SK-N-SH (cell line): ENCODE measurements at regions not wholly inside any gene's neighbourhood (a gene's known extent, or its start where the extent isn't known, plus 50 kb on each side); places are given as distances from the start of the nearest gene placed in this dataset.

Source experiments
- CTCF ChIA-PET: fragments of 300-600, 350-600 bp; formaldehyde crosslinking; extraction: SDS; loops from one replicate; lab custom pipeline; 2021; lab: Yijun Ruan, JAX
- POLR2A ChIA-PET: fragments of 350-600 bp; sonication (Branson Sonifier 250); formaldehyde crosslinking; extraction: SDS; loops from one replicate; lab custom pipeline; 2020; ENCODE audit warnings: antibody characterized with exemption, inconsistent platforms; lab: Yijun Ruan, JAX
- DNase-seq: peaks from one replicate; pipeline ENCODE4 v3.0.0; 2012
- H2AFZ ChIP-seq: fragments of 200-600 bp; sonication (generic); 2 replicates; pipeline ENCODE4 v1.8.1; 2016; ENCODE audit warnings: antibody characterized with exemption, mild to moderate bottlenecking, low read depth
- H3F3A ChIP-seq: fragments of 200-600 bp; sonication (generic); replicated peaks from 2 replicates; pipeline ENCODE3; 2016; ENCODE audit warnings: antibody characterized with exemption, mild to moderate bottlenecking; ENCODE audit not compliant: insufficient read depth
- H3K27ac ChIP-seq, 2 experiments: fragments of 200-500 bp in 1 of 2; fragments of 200-600 bp in 1 of 2; sonication (Bioruptor generic) in 1 of 2; sonication (generic), shearing (Covaris generic) in 1 of 2; 2 replicates each; pipeline versions ENCODE4 v1.5.1 to v1.6.1; 2014 to 2016; ENCODE audit warnings: low read depth in 2 of 2, inconsistent platforms in 1 of 2, low read length in 1 of 2, mild to moderate bottlenecking in 1 of 2, mixed read lengths in 1 of 2
- H3K27me3 ChIP-seq: fragments of 200-600 bp; sonication (generic), shearing (Covaris generic); 2 replicates; pipeline ENCODE4 v1.6.1; 2016; ENCODE audit warnings: mixed run types; ENCODE audit not compliant: insufficient read depth
- H3K36me3 ChIP-seq, 2 experiments: fragments of 200-500 bp in 1 of 2; fragments of 200-600 bp in 1 of 2; sonication (Bioruptor generic) in 1 of 2; sonication (generic) in 1 of 2; replicated peaks in 1 of 2; 2 replicates each; pipeline versions ENCODE3 to v1.5.1; 2014 to 2016; ENCODE audit warnings: low read length in 1 of 2, mild to moderate bottlenecking in 1 of 2; ENCODE audit not compliant: insufficient read depth in 2 of 2, control insufficient read depth in 1 of 2
- H3K4me1 ChIP-seq, 2 experiments: fragments of 200-500 bp in 1 of 2; fragments of 200-600 bp in 1 of 2; sonication (Bioruptor generic) in 1 of 2; sonication (generic), shearing (Covaris generic) in 1 of 2; 2 replicates each; pipeline versions ENCODE4 v1.5.1 to v1.6.1; 2014 to 2016; ENCODE audit warnings: low read depth in 1 of 2, low read length in 1 of 2, mixed run types in 1 of 2; ENCODE audit not compliant: insufficient read depth in 2 of 2, control insufficient read depth in 1 of 2
- H3K4me2 ChIP-seq: fragments of 200-600 bp; sonication (generic), shearing (Covaris generic); 2 replicates; pipeline ENCODE4 v1.6.1; 2017; ENCODE audit warnings: mixed run types
- H3K4me3 ChIP-seq, 2 experiments: fragments of 200-500 bp in 1 of 2; fragments of 200-600 bp in 1 of 2; sonication (Bioruptor generic) in 1 of 2; sonication (generic), shearing (Covaris generic) in 1 of 2; 2 replicates each; pipeline versions ENCODE4 v1.5.1 to v1.8.1; 2014 to 2016; ENCODE audit warnings: low read depth in 2 of 2, inconsistent platforms in 1 of 2, low read length in 1 of 2, mild to moderate bottlenecking in 1 of 2, mixed read lengths in 1 of 2, moderate library complexity in 1 of 2
- H3K79me2 ChIP-seq: fragments of 200-600 bp; sonication (generic); 2 replicates; pipeline ENCODE4 v1.8.1; 2017; ENCODE audit warnings: mild to moderate bottlenecking; ENCODE audit not compliant: insufficient read depth
- H3K9ac ChIP-seq: fragments of 200-600 bp; sonication (generic); 2 replicates; pipeline ENCODE4 v1.6.1; 2017; ENCODE audit warnings: mixed run types
- H3K9me2 ChIP-seq: fragments of 200-600 bp; sonication (generic); 2 replicates; pipeline ENCODE4 v1.6.1; 2017; ENCODE audit warnings: mixed run types
- H3K9me3 ChIP-seq: fragments of 200-600 bp; sonication (generic); 2 replicates; pipeline ENCODE4 v1.6.1; 2017; ENCODE audit warnings: mixed run types, mild to moderate bottlenecking, moderate library complexity
- H4K20me1 ChIP-seq: fragments of 200-600 bp; sonication (generic); 2 replicates; pipeline ENCODE4 v1.6.1; 2017; ENCODE audit warnings: mild to moderate bottlenecking, mixed run types; ENCODE audit not compliant: insufficient read depth
- ELF1 ChIP-seq: IDR thresholded peaks from 2 replicates; pipeline ENCODE4 v1.4.0; 2012
- EP300 ChIP-seq, 2 experiments: IDR thresholded peaks; 2 replicates each; pipeline versions ENCODE4 v1.4.0 to v1.6.1; 2012; ENCODE audit warnings: borderline replicate concordance in 1 of 2, low read depth in 1 of 2, low read length in 1 of 2
- GABPA ChIP-seq: IDR thresholded peaks from 2 replicates; pipeline ENCODE4 v1.4.0; 2012; ENCODE audit warnings: low read depth, mild to moderate bottlenecking
- GATA2 ChIP-seq: sonication (generic); formaldehyde crosslinking; IDR thresholded peaks from 2 replicates; pipeline ENCODE4 v1.5.0; 2020; ENCODE audit warnings: mild to moderate bottlenecking, missing genetic modification reagents
- NFIC ChIP-seq: IDR thresholded peaks from 2 replicates; pipeline ENCODE4 v1.4.0; 2012; ENCODE audit warnings: borderline replicate concordance
- POLR2AphosphoS5 ChIP-seq: IDR thresholded peaks from 2 replicates; pipeline ENCODE4 v1.6.1; 2012; ENCODE audit warnings: low read depth, low read length
- RAD21 ChIP-seq: IDR thresholded peaks from 2 replicates; pipeline ENCODE4 v1.6.1; 2012; ENCODE audit warnings: mild to moderate bottlenecking, low read length
- RCOR1 ChIP-seq: fragments of 150-350 bp; IDR thresholded peaks from 2 replicates; pipeline ENCODE4 v1.6.1; 2017; ENCODE audit warnings: antibody characterized with exemption, low read length
- RXRA ChIP-seq: IDR thresholded peaks from 2 replicates; pipeline ENCODE4 v1.4.0; 2012; ENCODE audit warnings: low read depth, mild to moderate bottlenecking, borderline replicate concordance
- SIN3A ChIP-seq: IDR thresholded peaks from 2 replicates; pipeline ENCODE4 v1.6.1; 2012; ENCODE audit warnings: low read depth, mild to moderate bottlenecking, low read length, moderate library complexity, borderline replicate concordance
- TAF1 ChIP-seq: IDR thresholded peaks from 2 replicates; pipeline ENCODE4 v1.6.1; 2012; ENCODE audit warnings: low read depth, mild to moderate bottlenecking, low read length, moderate library complexity, borderline replicate concordance
- WGBS: methylation state at CpG from one replicate; pipeline ENCODE4 v1.1.6; 2017; ENCODE audit warnings: low lambda C conversion rate; 5-methylcytosine and 5-hydroxymethylcytosine counted together
- TF ChIP-seq, protein P1 (sequence below): fragments of 200-600 bp; sonication (generic); IDR thresholded peaks from 2 replicates; pipeline ENCODE4 v1.6.1; 2017; ENCODE audit warnings: antibody characterized with exemption, mild to moderate bottlenecking, moderate library complexity
- TF ChIP-seq, protein P2 (sequence below): IDR thresholded peaks from 2 replicates; pipeline ENCODE4 v1.4.0; 2012; ENCODE audit warnings: low read depth, borderline replicate concordance

DNA sequence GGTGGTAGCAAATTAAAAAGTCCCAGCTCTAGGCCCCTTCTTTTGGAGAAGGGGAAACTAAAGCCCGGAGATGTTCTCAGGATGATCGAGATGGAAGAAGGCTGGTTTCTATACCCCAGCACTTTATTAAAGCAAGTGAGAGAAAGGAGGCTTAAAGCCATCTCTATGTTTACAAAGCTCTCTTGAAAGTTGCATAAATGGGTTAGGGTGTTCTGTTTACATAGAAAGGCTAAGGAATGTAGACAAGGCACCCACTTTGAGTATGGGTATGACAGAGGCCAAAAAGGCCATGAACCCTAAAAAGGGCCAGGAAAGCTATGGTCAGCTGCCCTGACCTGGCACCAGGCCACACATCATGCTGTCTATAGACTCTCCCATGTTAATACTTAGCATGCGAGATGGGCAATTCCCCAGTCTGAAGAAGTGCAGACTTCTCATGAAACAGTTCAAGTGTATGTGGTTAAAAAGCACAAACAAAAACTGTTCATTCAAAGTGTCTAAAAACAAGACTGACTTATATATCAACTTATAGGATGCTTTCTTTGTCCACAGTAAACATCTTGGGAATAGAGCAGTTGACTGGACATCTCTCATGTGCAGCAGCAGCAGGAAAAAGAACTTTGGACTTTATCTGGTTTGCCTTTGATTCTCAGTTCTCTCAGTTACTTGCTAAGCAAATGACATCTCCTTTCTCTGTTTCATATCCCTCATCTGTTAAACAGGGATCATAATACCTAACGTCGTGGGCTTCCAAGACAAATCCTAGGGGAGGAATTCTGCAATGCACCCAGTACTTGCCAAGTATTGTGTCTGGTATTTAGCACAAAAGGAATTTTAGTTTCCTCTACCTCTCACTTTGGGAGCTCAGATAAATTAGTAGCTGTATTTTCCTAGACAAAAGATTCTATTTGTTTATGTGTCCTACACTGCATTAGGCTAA, 521.6 kb downstream of the PLPP3 start:
- no peak for DNase-seq
- Histone ChIP-seq H3K36me3 (no peaks in the 10 kb centered on the region), H3K4me1 (peaks cover 0 to 12% of the 10 kb centered on the region in 2 experiments; a peak in 2 of 4 replicates), H3K4me3 (no peak overlapping the region), H3K9me3 (no peaks in the 10 kb centered on the region), H3K4me2 (no peak overlapping the region), H3K9ac (no peak overlapping the region), H4K20me1 (no peaks in the 10 kb centered on the region), H3F3A (no peaks in the 10 kb centered on the region)
- POLR2A ChIA-PET = no interaction called here
- TF ChIP-seq RAD21 (no peak), POLR2AphosphoS5 (no peak), GABPA (no peak)
- TF ChIP-seq, all 33 proteins: peak for 0
- 85% methylated on average over 5 of the region's 5 CpGs for WGBS
- Histone ChIP-seq H3K27ac (0 out of 4 replicates have a peak overlapping the region, but pooled peaks of 1 of the 2 experiments have one; percentile 6), H3K9me2 (no peaks in the 10 kb centered on the region), H2AFZ (no peak overlapping the region), H3K27me3 (no peaks in the 10 kb centered on the region), H3K79me2 (no peaks in the 10 kb centered on the region)
- CTCF ChIA-PET = interaction anchor here (0.9 kb wide), 1 partner anchor 528 kb away, joined by 3 read pairs; no protein-coding TSS in a partner anchor

DNA sequence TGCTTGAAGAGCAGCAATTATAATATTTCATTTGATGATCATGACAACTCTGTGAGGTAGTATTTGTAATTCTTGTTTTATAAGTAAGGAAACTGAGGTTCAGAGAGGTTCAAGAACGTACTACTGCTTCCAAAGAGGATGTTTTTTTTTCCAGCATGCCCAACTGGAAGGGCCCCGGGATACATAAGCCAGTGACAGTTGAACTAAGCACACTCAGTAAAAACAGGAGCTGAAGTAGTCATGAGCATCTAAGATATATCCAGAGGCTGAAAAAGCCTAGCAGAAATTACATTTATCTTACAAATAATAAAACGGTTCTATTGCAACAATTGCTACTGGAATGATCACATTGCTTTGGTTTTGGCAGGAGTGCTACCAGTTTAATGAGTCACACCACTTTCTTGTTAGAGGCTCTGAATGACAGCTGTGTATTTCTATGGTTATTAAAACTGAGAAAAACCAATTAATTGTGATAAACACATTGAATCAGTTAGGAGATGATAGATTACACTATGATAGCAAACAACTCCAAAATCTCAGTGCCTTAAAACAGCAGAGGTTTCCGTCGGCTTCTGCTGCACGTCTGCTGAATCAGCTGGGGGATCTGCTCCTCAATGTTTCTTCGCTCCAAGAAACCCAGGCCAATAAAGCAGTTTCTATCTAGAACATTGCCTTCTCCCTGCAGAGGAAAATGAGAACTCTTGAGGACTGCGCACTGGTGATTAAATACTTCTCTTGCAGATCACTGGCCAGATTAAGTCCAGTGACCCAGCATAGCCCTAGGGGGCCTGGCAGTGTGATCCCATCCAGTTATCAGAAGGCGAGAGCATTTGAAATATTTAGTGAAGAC, 522.7 kb downstream of the PLPP3 start:
- no peak for DNase-seq
- CTCF ChIA-PET = no interaction called here
- Histone ChIP-seq H3K4me2 (no peak overlapping the region), H3K27ac (peak overlapping the region in 1 of 2 experiments; percentile 64; a peak in 2 of 4 replicates), H3K9me3 (no peaks in the 10 kb centered on the region), H3K36me3 (no peaks in the 10 kb centered on the region), H2AFZ (no peak overlapping the region), H3K27me3 (no peaks in the 10 kb centered on the region), H3K9ac (no peak overlapping the region), H4K20me1 (no peaks in the 10 kb centered on the region), H3F3A (no peaks in the 10 kb centered on the region), H3K9me2 (no peaks in the 10 kb centered on the region), H3K4me1 (peaks cover 0 to 12% of the 10 kb centered on the region in 2 experiments; a peak in 2 of 4 replicates), H3K4me3 (no peak overlapping the region), H3K79me2 (no peaks in the 10 kb centered on the region)
- POLR2A ChIA-PET = no interaction called here
- 70% methylated on average over 9 of the region's 9 CpGs for WGBS
- TF ChIP-seq GATA2 (CRISPR knock-in tag) (peak; percentile 26; the same call in 1 of the 2 replicates), EP300 (IDR thresholded peaks at IDR 0.05; ENCODE audit: borderline replicate concordance in 1 of 2, low read depth in 1 of 2, low read length in 1 of 2) (0 out of 4 replicates have a peak, but pooled peaks of 1 of the 2 experiments have one; percentile 34), RCOR1 (0 out of 2 replicates have a peak, but pooled peaks have one; percentile 12), ELF1 (no peak)

DNA sequence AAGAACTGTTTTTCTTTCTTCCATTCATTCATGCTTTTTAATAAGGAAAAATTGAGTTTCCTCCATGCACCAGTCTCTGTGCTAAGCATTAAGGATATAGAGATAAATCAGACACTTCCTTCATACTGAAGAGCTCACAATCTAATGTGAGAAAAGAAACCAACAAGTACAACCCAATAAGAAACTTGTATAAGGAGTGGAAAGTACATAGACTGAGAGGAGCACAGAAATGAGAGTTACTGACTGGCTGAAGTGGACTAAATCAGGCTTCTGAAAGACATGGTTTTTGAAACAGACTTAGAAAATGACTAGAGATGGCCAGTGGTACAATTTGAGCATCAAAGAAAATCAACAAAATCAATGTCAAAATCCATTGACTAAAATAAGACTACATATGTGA, 524.4 kb downstream of the PLPP3 start:
- H4K20me1 ChIP-seq = no peaks in the 10 kb centered on the region
- H3K4me3 ChIP-seq = no peak overlapping the region
- no peak for TF ChIP-seq RXRA
- TF ChIP-seq, protein P1, sequence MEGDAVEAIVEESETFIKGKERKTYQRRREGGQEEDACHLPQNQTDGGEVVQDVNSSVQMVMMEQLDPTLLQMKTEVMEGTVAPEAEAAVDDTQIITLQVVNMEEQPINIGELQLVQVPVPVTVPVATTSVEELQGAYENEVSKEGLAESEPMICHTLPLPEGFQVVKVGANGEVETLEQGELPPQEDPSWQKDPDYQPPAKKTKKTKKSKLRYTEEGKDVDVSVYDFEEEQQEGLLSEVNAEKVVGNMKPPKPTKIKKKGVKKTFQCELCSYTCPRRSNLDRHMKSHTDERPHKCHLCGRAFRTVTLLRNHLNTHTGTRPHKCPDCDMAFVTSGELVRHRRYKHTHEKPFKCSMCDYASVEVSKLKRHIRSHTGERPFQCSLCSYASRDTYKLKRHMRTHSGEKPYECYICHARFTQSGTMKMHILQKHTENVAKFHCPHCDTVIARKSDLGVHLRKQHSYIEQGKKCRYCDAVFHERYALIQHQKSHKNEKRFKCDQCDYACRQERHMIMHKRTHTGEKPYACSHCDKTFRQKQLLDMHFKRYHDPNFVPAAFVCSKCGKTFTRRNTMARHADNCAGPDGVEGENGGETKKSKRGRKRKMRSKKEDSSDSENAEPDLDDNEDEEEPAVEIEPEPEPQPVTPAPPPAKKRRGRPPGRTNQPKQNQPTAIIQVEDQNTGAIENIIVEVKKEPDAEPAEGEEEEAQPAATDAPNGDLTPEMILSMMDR = no peak
- TF ChIP-seq POLR2AphosphoS5 = no peak
- TF ChIP-seq TAF1 = no peak
- TF ChIP-seq EP300 (IDR thresholded peaks at IDR 0.05; ENCODE audit: borderline replicate concordance in 1 of 2, low read depth in 1 of 2, low read length in 1 of 2) = no peak
- TF ChIP-seq NFIC = no peak
- no peak for TF ChIP-seq SIN3A
- TF ChIP-seq, protein P2, sequence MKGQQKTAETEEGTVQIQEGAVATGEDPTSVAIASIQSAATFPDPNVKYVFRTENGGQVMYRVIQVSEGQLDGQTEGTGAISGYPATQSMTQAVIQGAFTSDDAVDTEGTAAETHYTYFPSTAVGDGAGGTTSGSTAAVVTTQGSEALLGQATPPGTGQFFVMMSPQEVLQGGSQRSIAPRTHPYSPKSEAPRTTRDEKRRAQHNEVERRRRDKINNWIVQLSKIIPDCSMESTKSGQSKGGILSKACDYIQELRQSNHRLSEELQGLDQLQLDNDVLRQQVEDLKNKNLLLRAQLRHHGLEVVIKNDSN = no peak
- TF ChIP-seq, all 33 proteins: peak for 0
- no peaks in the 10 kb centered on the region for H3F3A ChIP-seq
- no peaks in the 10 kb centered on the region for H3K36me3 ChIP-seq
- no peak overlapping the region for H3K27ac ChIP-seq
- H3K79me2 ChIP-seq = no peaks in the 10 kb centered on the region
- POLR2A ChIA-PET = no interaction called here
- H3K9me2 ChIP-seq = no peaks in the 10 kb centered on the region
- H3K9ac ChIP-seq = no peak overlapping the region
- H3K9me3 ChIP-seq = no peaks in the 10 kb centered on the region
- peaks cover 0 to 12% of the 10 kb centered on the region in 2 experiments; a peak in 2 of 4 replicates for H3K4me1 ChIP-seq
- CTCF ChIA-PET = no interaction called here
- no peak for DNase-seq
- H2AFZ ChIP-seq = no peak overlapping the region
- no peaks in the 10 kb centered on the region for H3K27me3 ChIP-seq
- H3K4me2 ChIP-seq = no peak overlapping the region
